ENCODE measurements at regions not wholly inside any gene's neighbourhood (a gene's known extent, or its start where the extent isn't known, plus 50 kb on each side); places are given as distances from the start of the nearest gene placed in this dataset.

GRCh38 chr16:27613238-27613791 lies 63.4 kb downstream of the KATNIP start:
- Histone ChIP-seq H3K79me2 (ENCODE audit: insufficient read depth, low read length) (no peaks in the 10 kb centered on the region), H4K20me1 (ENCODE audit: insufficient read depth, low read length) (no peaks in the 10 kb centered on the region), H3K4me3 (ENCODE audit: low read depth in 1 of 2, low read length in 2 of 2) (no peak overlapping the region), H3K9ac (ENCODE audit: low read depth, low read length) (no peak overlapping the region), H3K9me3 (ENCODE audit: insufficient read depth, low read length, severe bottlenecking) (no peaks in the 10 kb centered on the region), H3K36me3 (ENCODE audit: insufficient read depth, low read length) (no peaks in the 10 kb centered on the region), H3K4me1 (ENCODE audit: insufficient read depth, low read length) (no peaks in the 10 kb centered on the region), H2AFZ (ENCODE audit: low read depth, low read length) (no peak overlapping the region), H3K27me3 (ENCODE audit: insufficient read depth, low read length, poor library complexity) (no peaks in the 10 kb centered on the region), H3K27ac (ENCODE audit: low read length) (no peak overlapping the region), H3K4me2 (ENCODE audit: insufficient read depth, low read length) (no peak overlapping the region)
- ATAC-seq (ENCODE audit: insufficient read depth, low read depth) = no peak
- no peak for DNase-seq
- TF ChIP-seq, protein P1, sequence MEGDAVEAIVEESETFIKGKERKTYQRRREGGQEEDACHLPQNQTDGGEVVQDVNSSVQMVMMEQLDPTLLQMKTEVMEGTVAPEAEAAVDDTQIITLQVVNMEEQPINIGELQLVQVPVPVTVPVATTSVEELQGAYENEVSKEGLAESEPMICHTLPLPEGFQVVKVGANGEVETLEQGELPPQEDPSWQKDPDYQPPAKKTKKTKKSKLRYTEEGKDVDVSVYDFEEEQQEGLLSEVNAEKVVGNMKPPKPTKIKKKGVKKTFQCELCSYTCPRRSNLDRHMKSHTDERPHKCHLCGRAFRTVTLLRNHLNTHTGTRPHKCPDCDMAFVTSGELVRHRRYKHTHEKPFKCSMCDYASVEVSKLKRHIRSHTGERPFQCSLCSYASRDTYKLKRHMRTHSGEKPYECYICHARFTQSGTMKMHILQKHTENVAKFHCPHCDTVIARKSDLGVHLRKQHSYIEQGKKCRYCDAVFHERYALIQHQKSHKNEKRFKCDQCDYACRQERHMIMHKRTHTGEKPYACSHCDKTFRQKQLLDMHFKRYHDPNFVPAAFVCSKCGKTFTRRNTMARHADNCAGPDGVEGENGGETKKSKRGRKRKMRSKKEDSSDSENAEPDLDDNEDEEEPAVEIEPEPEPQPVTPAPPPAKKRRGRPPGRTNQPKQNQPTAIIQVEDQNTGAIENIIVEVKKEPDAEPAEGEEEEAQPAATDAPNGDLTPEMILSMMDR (IDR thresholded peaks at IDR 0.05; ENCODE audit: borderline replicate concordance, extremely low read depth, low read length, poor library complexity, severe bottlenecking) = no peak
- TF ChIP-seq EZH2 (IDR thresholded peaks at IDR 0.05; ENCODE audit: borderline replicate concordance, low read depth, low read length, severe bottlenecking) = no peak

DNA sequence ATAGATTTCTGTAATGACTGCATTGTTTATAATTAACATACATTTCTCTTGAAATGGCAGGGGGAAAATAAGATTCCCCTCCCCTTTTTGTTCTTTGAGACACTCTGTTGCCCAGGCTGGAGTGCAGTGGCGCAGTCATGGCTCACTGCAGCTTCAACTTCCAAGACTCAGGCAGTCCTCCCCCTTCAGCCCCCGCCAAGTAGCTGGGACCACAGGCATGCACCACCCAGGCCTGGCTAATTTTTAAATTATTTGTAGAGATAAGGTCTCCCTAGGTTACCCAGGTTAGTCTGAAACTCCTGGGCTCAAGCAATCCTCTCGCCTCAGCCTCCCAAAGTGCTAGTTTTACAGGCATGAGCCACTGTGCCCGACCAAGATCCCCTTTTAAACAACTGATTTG lies 67.7 kb downstream of the KATNIP start:
- Histone ChIP-seq H3K4me3 (ENCODE audit: low read depth in 1 of 2, low read length in 2 of 2) (no peak overlapping the region), H3K27ac (ENCODE audit: low read length) (no peak overlapping the region), H2AFZ (ENCODE audit: low read depth, low read length) (no peak overlapping the region), H3K9me3 (ENCODE audit: insufficient read depth, low read length, severe bottlenecking) (no peaks in the 10 kb centered on the region), H3K79me2 (ENCODE audit: insufficient read depth, low read length) (no peaks in the 10 kb centered on the region), H3K36me3 (ENCODE audit: insufficient read depth, low read length) (no peaks in the 10 kb centered on the region), H4K20me1 (ENCODE audit: insufficient read depth, low read length) (no peaks in the 10 kb centered on the region), H3K9ac (ENCODE audit: low read depth, low read length) (no peak overlapping the region), H3K4me1 (ENCODE audit: insufficient read depth, low read length) (no peaks in the 10 kb centered on the region), H3K27me3 (ENCODE audit: insufficient read depth, low read length, poor library complexity) (no peaks in the 10 kb centered on the region), H3K4me2 (ENCODE audit: insufficient read depth, low read length) (no peak overlapping the region)
- ATAC-seq (ENCODE audit: insufficient read depth, low read depth) (no peak), DNase-seq (no peak)
- no peak for TF ChIP-seq EZH2 (IDR thresholded peaks at IDR 0.05; ENCODE audit: borderline replicate concordance, low read depth, low read length, severe bottlenecking)
- TF ChIP-seq, protein P1 (IDR thresholded peaks at IDR 0.05; ENCODE audit: borderline replicate concordance, extremely low read depth, low read length, poor library complexity, severe bottlenecking) = no peak

- no peaks in the 10 kb centered on the region for H3K4me1 ChIP-seq (ENCODE audit: insufficient read depth, low read length)
- no peak overlapping the region for H3K9ac ChIP-seq (ENCODE audit: low read depth, low read length)
- ATAC-seq (ENCODE audit: insufficient read depth, low read depth) (no peak), DNase-seq (no peak)
- H4K20me1 ChIP-seq (ENCODE audit: insufficient read depth, low read length) = no peaks in the 10 kb centered on the region
- no peak overlapping the region for H2AFZ ChIP-seq (ENCODE audit: low read depth, low read length)
- no peak for TF ChIP-seq EZH2 (IDR thresholded peaks at IDR 0.05; ENCODE audit: borderline replicate concordance, low read depth, low read length, severe bottlenecking)
- TF ChIP-seq, protein P1 (IDR thresholded peaks at IDR 0.05; ENCODE audit: borderline replicate concordance, extremely low read depth, low read length, poor library complexity, severe bottlenecking) = no peak
- H3K4me3 ChIP-seq (ENCODE audit: low read depth in 1 of 2, low read length in 2 of 2) = no peak overlapping the region
- H3K36me3 ChIP-seq (ENCODE audit: insufficient read depth, low read length) = no peaks in the 10 kb centered on the region
- H3K79me2 ChIP-seq (ENCODE audit: insufficient read depth, low read length) = no peaks in the 10 kb centered on the region
- no peak overlapping the region for H3K4me2 ChIP-seq (ENCODE audit: insufficient read depth, low read length)
- H3K27ac ChIP-seq (ENCODE audit: low read length) = no peak overlapping the region
- no peaks in the 10 kb centered on the region for H3K9me3 ChIP-seq (ENCODE audit: insufficient read depth, low read length, severe bottlenecking)
- H3K27me3 ChIP-seq (ENCODE audit: insufficient read depth, low read length, poor library complexity) = no peaks in the 10 kb centered on the region
Measured at GRCh38 chr16:27618165-27618564, 68.2 kb downstream of the KATNIP start.
